ENCODE measurements at regions not wholly inside any gene's neighbourhood (a gene's known extent, or its start where the extent isn't known, plus 50 kb on each side); places are given as distances from the start of the nearest gene placed in this dataset.

GRCh38 chr10:43952760-43953159 lies 304.1 kb upstream of the ZNF32 start:
- no peaks in the 10 kb centered on the region for H3K27me3 Mint-ChIP-seq (ENCODE audit: unreplicated experiment)

GRCh38 chr10:43949351-43949750 lies 300.7 kb upstream of the ZNF32 start:
- Mint-ChIP-seq H3K36me3 (ENCODE audit: insufficient read depth, unreplicated experiment) (no peaks in the 10 kb centered on the region), H3K4me1 (ENCODE audit: low read depth, unreplicated experiment) (no peaks in the 10 kb centered on the region), H3K27ac (ENCODE audit: unreplicated experiment) (no peak overlapping the region), H3K9me3 (ENCODE audit: low read depth, unreplicated experiment) (peaks cover 4% of the 10 kb centered on the region), H3K27me3 (ENCODE audit: unreplicated experiment) (no peaks in the 10 kb centered on the region), H3K4me3 (ENCODE audit: low read depth, unreplicated experiment) (no peak overlapping the region)
- intact Hi-C loops (cut with micrococcal nuclease; ENCODE audit: unreplicated experiment) = no loop called here
- CTCF ChIA-PET = no interaction called here
- DNase-seq = no peak
- TF ChIP-seq CTCF (IDR thresholded peaks at IDR 0.05; ENCODE audit: unreplicated experiment) = no peak
- no TSS peak for BruUV-seq (replicated peaks)

More at GRCh38 chr10:43952760-43953159, 304.1 kb upstream of the ZNF32 start:
- no peak overlapping the region for H3K4me3 Mint-ChIP-seq (ENCODE audit: low read depth, unreplicated experiment)
- H3K27ac Mint-ChIP-seq (ENCODE audit: unreplicated experiment) = no peak overlapping the region
- no peaks in the 10 kb centered on the region for H3K36me3 Mint-ChIP-seq (ENCODE audit: insufficient read depth, unreplicated experiment)
- BruUV-seq (replicated peaks) = no TSS peak
- CTCF ChIA-PET = no interaction called here
- no peak for DNase-seq
- peaks cover 4% of the 10 kb centered on the region for H3K9me3 Mint-ChIP-seq (ENCODE audit: low read depth, unreplicated experiment)
- no peaks in the 10 kb centered on the region for H3K4me1 Mint-ChIP-seq (ENCODE audit: low read depth, unreplicated experiment)
- intact Hi-C loops (cut with micrococcal nuclease; ENCODE audit: unreplicated experiment) = no loop called here
- TF ChIP-seq CTCF (IDR thresholded peaks at IDR 0.05; ENCODE audit: unreplicated experiment) = no peak

GRCh38 chr10:43946445-43946844 lies 297.8 kb upstream of the ZNF32 start:
- Mint-ChIP-seq H3K27ac (ENCODE audit: unreplicated experiment) (no peak overlapping the region), H3K4me1 (ENCODE audit: low read depth, unreplicated experiment) (no peaks in the 10 kb centered on the region), H3K4me3 (ENCODE audit: low read depth, unreplicated experiment) (no peak overlapping the region), H3K36me3 (ENCODE audit: insufficient read depth, unreplicated experiment) (no peaks in the 10 kb centered on the region), H3K9me3 (ENCODE audit: low read depth, unreplicated experiment) (no peaks in the 10 kb centered on the region), H3K27me3 (ENCODE audit: unreplicated experiment) (no peaks in the 10 kb centered on the region)
- BruUV-seq (replicated peaks) = no TSS peak
- intact Hi-C loops (cut with micrococcal nuclease; ENCODE audit: unreplicated experiment) = no loop called here
- no peak for DNase-seq
- CTCF ChIA-PET = no interaction called here
- no peak for TF ChIP-seq CTCF (IDR thresholded peaks at IDR 0.05; ENCODE audit: unreplicated experiment)

- Mint-ChIP-seq H3K36me3 (ENCODE audit: insufficient read depth, unreplicated experiment) (no peaks in the 10 kb centered on the region), H3K27me3 (ENCODE audit: unreplicated experiment) (no peaks in the 10 kb centered on the region), H3K27ac (ENCODE audit: unreplicated experiment) (no peak overlapping the region), H3K4me3 (ENCODE audit: low read depth, unreplicated experiment) (no peak overlapping the region), H3K4me1 (ENCODE audit: low read depth, unreplicated experiment) (no peaks in the 10 kb centered on the region), H3K9me3 (ENCODE audit: low read depth, unreplicated experiment) (no peaks in the 10 kb centered on the region)
- no peak for TF ChIP-seq CTCF (IDR thresholded peaks at IDR 0.05; ENCODE audit: unreplicated experiment)
- CTCF ChIA-PET = no interaction called here
- no peak for DNase-seq
- BruUV-seq (replicated peaks) = no TSS peak
- intact Hi-C loops (cut with micrococcal nuclease; ENCODE audit: unreplicated experiment) = no loop called here
These were observed 297.2 kb upstream of the ZNF32 start for GRCh38 chr10:43945908-43946307.

Data from Calu3 (cell line).